Type B pancreatic cell (in vitro differentiated cells): ENCODE measurements at regions not wholly inside any gene's neighbourhood (a gene's known extent, or its start where the extent isn't known, plus 50 kb on each side); places are given as distances from the start of the nearest gene placed in this dataset.
"Not testable (repeated sequence)": the region's sequence is repeated elsewhere in the genome, so short reads cannot be mapped to it uniquely, and the experiment has no call there.

Source experiments
- DNase-seq: peaks from one replicate; pipeline ENCODE4 v3.0.0; 2021; ENCODE audit warnings: mixed read lengths; ENCODE audit not compliant: unreplicated experiment; ENCODE audit errors: extremely low spot score
- H3K27ac Mint-ChIP-seq: 2 replicates; pipeline ENCODE4 v1.8.0; 2021; ENCODE audit warnings: mild to moderate bottlenecking, mixed read lengths
- H3K27me3 Mint-ChIP-seq: 2 replicates; pipeline ENCODE4 v1.8.0; 2021; ENCODE audit warnings: mixed read lengths
- H3K36me3 Mint-ChIP-seq: 2 replicates; pipeline ENCODE4 v1.8.0; 2021; ENCODE audit warnings: mixed read lengths
- H3K4me1 Mint-ChIP-seq: one replicate; pipeline ENCODE4 v1.8.0; 2021; ENCODE audit warnings: mixed read lengths; ENCODE audit not compliant: unreplicated experiment
- H3K4me3 Mint-ChIP-seq: 2 replicates; pipeline ENCODE4 v1.8.0; 2021; ENCODE audit warnings: mild to moderate bottlenecking, mixed read lengths
- H3K9me3 Mint-ChIP-seq: 2 replicates; pipeline ENCODE4 v1.8.0; 2021; ENCODE audit warnings: mixed read lengths
- CTCF ChIP-seq: fragments of 200-600 bp; sonication (generic); conservative IDR thresholded peaks from 2 replicates; pipeline ENCODE4 v1.5.0; 2021; ENCODE audit warnings: antibody characterized with exemption, mild to moderate bottlenecking

- no peak for DNase-seq
- no peaks in the 10 kb centered on the region for H3K4me1 Mint-ChIP-seq
These were observed 64.2 kb downstream of the ASCL1 start for GRCh38 chr12:103021538-103022218.

DNA sequence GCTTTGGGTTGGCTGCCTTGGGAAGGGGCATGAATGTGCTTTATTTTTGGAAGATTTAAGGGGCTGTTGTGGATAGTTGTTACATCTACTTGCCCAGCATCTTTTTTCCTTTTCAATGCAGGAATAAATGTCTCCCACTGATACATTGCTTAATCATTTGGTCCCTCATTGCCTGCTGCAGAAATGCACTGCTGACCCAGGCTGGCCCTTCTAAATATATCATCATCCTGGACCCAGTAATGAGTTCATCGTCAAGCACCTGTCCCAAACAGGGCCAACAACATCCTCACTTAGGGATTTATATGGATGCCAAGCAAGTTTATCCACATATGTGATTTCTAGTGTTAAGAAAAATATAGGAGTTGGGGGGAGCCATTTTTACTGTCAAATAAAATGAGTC lies 67.2 kb downstream of the ASCL1 start:
- H3K9me3 Mint-ChIP-seq, result no peaks in the 10 kb centered on the region
- H3K27ac Mint-ChIP-seq, result no peak overlapping the region
- TF ChIP-seq CTCF, result no peak
- no peak for DNase-seq
- H3K27me3 Mint-ChIP-seq, result peaks cover 3% of the 10 kb centered on the region
- H3K4me3 Mint-ChIP-seq, result no peak overlapping the region
- no peaks in the 10 kb centered on the region for H3K4me1 Mint-ChIP-seq
- H3K36me3 Mint-ChIP-seq, result no peaks in the 10 kb centered on the region

More at GRCh38 chr12:103021538-103022218, 64.2 kb downstream of the ASCL1 start:
- Mint-ChIP-seq H3K9me3 (no peaks in the 10 kb centered on the region), H3K27me3 (peaks cover 6% of the 10 kb centered on the region), H3K36me3 (no peaks in the 10 kb centered on the region), H3K4me3 (no peak overlapping the region), H3K27ac (no peak overlapping the region)
- no peak for TF ChIP-seq CTCF

DNA sequence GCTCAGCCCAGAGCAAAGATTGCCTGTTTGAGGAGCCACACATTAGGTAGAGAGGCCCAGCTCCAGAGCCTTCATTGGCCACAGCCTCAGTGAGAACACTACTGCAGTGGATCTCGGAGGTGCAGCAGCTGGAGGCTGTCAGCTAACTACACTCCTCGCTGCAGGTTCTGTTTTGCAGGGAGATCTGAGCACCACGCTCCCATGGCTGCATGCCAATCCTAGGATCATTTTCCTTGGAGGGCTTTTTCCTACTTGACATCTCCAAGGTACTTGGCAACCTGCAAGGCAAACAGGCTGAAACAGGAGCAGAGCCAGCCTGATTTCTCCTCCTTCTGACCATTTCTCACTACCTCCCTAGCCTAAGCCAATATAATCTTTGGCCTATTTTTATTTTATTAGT lies 69.2 kb downstream of the ASCL1 start:
- not testable (repeated sequence) for H3K27ac Mint-ChIP-seq, H3K4me3 Mint-ChIP-seq, H3K4me1 Mint-ChIP-seq, H3K27me3 Mint-ChIP-seq, DNase-seq, H3K36me3 Mint-ChIP-seq, H3K9me3 Mint-ChIP-seq

DNA sequence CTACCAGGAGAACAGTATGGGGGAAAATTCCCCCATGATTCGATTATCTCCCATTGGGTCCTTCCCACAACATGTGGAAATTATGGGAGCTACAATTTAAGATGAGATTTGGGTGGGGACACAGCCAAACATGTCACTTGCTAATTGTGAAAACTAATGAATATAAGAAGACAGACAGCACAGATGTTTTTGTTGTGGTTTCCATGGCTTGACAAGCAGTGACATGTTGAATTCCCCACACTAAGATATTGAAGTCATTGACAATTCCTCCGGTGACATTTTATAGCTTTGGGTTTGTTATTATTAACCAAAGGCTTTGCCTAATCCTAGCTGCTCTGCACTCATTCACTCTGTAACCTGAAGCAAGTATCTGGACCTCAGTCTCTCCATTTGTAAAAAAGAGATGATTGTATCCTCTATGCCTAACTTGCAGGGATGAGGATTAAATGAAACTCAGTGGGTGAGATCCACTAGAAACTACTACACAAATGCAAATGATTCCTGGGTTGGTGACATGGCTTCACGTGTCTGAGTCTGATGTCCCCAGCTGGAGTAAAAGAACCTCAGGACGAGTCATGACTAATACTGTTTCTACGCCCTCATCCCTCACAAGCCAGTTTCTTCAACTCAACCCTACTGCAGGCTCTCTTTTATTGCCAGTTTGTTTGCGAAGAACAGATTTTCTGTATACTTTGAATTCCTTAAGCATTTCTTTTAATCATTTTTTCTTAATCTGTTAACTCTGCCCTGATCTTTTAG lies 71.6 kb downstream of the ASCL1 start:
- Mint-ChIP-seq H3K27ac (no peak overlapping the region), H3K4me3 (no peak overlapping the region), H3K36me3 (no peaks in the 10 kb centered on the region), H3K27me3 (no peaks in the 10 kb centered on the region), H3K9me3 (no peaks in the 10 kb centered on the region), H3K4me1 (no peaks in the 10 kb centered on the region)
- no peak for TF ChIP-seq CTCF
- no peak for DNase-seq

GRCh38 chr12:103036581-103037214 lies 79.2 kb downstream of the ASCL1 start:
- Mint-ChIP-seq H3K4me3 (no peak overlapping the region), H3K4me1 (no peaks in the 10 kb centered on the region), H3K36me3 (no peaks in the 10 kb centered on the region), H3K27me3 (peaks cover 23% of the 10 kb centered on the region), H3K9me3 (no peaks in the 10 kb centered on the region), H3K27ac (no peak overlapping the region)
- TF ChIP-seq CTCF, result no peak
- DNase-seq, result no peak
